HG02870 (cell line): ENCODE measurements at regions not wholly inside any gene's neighbourhood (a gene's known extent, or its start where the extent isn't known, plus 50 kb on each side); places are given as distances from the start of the nearest gene placed in this dataset.

ENCODE experiments used
- ATAC-seq: cut with Tn5 transposase; IDR thresholded peaks from one replicate; pipeline ENCODE4 v1.9.1; 2021; ENCODE audit warnings: mild to moderate bottlenecking, moderate library complexity; ENCODE audit not compliant: unreplicated experiment

DNA sequence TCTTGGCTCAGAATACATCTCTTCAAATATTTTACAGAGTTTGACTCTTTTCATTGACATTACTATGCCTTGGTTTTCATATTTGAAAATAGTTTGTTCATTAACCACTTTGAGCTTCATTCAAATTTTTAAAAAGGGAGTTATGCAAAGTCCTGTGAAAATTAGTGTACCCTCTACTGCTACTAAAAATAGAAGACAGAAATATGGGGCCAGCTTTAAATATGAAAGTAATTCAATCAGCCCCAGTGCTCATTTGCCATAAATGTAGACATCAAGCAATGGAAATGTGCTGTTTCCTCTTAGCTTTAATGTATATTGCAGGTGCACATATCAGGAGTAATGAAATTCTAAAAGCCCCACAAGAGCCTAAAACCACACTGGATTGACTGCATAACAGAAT lies 218.7 kb downstream of the SPATA18 start:
- ATAC-seq: no peak

DNA sequence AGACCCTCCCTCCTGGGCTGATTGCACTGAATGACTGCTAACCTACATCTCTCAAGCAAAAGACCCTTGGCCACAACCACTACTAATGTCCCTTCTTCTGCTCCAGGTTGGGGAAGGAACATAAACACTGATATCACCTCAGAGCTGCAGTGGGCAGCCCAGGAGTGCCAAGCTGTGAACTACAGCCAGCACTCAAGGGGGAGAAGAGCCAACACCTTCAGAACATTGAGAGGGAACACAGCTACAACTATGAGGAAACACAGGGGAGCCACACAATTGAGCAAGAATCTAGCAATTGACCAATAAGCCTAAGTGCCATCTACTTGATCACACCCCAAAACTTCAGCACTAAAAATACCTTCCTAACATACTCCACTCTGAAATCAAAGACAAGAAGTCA lies 222.8 kb downstream of the SPATA18 start:
- ATAC-seq: no peak

DNA sequence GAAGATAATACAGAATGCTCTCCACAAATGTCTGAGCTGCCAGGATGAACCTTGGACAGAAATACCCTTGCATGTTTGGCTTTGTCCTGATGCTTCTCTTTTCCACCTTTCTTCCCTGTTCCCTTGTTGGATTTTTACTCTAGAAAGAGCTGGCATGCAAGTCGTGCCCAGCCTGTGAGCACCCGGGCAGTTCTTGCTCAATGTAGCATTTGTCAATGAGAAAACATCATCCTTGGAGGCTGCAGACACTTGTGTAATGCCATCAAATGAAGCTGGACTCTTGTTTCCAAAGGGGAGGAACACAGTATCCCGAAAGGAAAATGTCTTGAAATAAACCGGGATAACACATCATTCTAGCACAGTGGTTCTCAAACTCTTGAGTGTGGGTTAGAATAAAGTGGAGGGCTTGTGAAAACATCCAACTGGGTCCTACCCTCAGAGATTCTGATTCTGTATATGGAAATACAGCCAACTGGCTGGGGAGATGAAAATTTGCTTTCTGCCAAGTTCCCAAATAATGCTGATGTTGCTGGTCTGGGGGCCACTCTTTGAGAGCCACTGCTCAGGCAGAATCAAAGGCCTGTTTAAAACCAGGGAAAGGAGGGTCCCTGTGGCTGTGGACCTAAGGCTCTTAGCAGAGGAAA lies 237.2 kb downstream of the SPATA18 start:
- no peak for ATAC-seq

DNA sequence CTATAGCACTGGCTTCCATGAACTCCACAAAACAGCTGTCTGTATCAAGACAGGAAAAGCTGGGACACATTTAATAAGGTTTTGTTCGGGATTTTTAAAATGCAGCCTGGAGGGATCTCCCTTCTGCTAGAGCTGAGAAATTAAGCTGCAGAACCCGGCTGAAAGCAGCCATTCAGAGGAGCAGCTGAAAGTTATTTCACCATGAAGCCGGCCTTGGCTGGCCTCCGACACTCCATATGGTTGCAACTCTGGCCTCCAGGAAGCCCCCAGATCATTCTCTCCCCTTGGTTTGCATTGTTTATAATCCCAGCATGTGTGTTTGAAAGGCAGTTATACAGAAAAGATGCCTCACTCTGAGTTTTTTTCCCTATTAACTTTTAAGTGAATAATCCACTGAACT lies 239.4 kb downstream of the SPATA18 start:
- no peak for ATAC-seq

DNA sequence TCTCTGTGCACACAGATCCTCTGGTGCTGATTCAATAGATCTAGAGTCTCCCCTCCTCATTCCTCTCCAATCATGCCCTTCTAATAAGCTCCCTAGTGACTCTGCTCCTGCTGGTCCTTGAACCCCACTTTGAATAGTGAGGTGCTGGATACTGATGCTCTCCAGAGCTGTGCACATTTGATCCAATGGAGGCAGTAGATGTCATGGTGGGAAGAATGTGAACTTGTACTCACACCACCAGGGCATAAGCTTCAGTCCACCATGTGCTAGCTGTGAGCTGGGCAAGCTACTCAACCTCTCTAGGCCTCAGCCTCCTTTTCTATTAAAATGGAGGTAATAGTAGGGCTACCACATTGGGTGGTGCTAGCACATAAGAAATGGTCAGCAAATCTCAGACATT lies 241.1 kb downstream of the SPATA18 start:
- no peak for ATAC-seq

DNA sequence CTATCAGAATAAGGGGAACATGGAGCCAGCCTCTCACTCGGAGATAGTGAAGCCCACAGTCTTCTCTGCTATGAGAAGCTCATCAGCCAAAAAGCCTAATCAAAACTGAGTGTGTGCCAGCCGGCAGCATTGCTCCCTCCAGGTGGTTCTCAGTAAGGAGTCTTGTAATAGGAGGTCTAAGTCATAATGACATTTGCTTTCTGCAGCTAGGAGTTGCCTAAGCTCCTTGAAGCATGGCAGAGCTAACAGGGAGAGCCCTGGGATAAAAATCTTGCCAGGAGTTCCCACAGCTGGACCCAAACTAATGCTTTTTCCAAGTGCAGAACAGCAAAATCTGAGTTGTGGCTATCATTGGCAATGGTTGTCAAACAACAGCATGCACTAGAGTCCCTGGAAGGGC lies 245.2 kb downstream of the SPATA18 start:
- no peak for ATAC-seq

DNA sequence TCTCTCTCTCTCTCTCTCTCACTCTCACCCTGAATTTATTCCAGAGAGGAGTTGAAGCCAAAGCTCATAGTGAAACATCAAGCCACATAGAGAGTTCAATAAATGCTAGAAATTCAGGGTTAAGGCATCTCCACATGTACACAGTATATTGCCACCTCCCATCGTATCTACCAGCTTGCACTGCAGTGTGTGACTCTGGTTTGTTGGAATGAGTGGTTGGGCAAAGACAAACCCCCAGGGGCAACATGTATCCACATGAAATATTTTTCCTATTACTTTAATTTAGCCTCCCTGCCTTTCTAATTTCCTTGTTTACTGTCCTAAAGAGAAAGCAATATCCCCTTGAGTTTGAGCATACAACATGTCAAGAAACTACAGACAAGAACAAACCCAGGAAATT lies 247.3 kb downstream of the SPATA18 start:
- ATAC-seq: no peak

DNA sequence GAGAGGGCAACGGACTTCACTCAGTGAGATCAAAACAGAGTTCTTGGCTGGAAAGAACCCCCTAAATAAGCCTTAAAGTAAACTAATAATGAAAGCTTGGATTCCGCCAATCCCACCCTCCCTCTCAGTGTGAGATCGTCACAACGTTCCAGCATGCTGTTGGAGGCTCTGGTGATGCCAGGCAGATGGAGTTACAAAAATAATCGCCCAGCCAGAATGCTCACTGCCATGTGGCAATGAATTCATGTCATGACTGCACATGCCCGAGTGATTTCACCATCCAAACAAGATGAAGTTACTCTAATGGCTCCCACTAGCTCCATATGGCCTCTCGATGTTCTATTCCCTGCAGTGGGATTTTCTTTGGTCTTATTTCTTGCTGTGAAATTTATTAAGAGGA lies 248.0 kb downstream of the SPATA18 start:
- ATAC-seq: no peak

DNA sequence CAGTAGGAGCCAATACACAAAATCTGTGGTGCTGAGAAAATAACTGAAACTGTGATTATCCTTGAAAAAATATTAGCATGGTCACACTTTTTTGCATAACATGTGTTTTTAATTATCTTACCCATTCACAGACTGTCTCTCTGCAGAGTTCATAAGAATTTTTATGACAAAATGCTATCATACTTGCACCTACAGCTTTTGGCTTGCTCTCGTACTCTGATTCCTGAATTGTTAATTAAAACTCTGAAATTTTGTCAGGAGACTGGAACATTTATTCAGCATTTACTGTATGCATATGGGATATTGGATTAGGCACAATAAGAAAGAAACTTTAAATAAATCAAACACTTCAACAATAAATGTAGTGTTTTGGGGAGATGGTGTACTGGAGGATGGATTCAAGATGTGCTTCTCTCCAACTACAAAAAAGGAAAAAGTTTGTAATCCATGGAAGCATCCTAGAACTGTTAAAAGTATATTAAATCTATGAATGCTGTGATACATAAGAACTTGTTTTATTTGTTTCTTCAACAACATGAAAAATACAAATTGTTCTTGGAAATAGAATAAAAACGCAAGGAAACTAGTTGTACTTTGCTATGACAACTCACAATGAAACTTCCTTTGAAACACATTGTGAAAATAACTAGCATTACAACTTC lies 260.5 kb downstream of the SPATA18 start:
- no peak for ATAC-seq

DNA sequence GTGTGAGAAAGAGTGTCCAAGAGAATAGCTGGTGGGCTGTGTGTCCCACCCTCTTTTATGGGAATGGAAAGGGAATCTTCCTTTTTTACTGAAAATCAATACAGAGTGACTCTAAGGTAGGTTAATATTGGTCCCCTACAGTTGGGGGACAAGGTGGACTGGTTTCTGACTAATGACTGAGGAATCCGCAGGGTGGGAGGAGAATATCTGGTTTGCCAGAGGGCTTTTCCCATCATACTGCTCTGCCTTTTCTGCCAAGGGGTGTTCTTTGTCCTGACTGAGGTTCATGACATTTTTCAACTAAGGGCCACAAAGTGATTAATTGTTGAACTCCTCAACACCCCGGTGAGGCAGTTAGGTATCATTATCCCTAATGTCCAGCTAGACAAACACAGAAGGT lies 261.6 kb downstream of the SPATA18 start:
- ATAC-seq: no peak

DNA sequence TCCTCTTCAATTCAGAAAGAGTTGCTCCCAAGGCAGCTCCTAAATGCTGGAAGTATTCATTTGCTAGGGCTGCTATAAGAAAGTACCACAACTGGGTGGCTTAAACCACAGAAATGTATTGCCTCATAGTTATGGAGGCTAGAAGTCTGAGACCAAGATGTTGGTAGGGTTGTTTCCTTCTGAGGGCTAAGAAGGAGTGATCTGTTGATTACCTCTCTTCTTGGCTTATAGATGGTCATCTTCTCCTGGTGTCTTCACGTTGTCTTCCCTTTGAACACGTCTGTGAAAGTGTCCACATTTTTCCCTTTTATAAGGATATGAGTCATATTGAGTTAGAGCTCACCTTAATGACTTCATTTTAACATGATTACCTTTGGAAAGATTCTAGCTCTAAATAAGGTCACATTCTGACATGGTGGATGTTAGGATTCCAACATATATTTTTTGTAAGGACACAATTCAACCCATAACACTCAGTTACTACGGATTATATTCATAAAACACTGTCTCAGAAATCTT lies 266.3 kb downstream of the SPATA18 start:
- ATAC-seq: no peak

DNA sequence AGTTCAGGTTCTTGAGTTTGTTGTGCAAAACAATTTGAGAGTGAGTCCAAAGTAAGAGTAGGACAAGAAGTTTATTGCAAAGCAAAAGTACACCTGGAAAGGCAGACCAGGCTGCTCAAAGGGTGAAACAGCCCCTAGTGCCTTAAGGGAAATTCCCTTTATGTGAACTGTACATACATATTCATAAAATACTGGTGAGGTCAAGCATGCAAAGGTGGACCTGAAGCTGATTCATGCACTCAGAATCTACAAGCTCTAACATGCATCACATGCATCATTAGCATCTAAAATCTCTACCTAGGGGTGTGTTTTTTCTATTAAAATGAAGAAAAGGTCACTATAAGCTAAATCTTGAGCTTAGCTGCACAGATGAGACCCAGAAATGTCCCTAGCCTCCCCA lies 266.9 kb downstream of the SPATA18 start:
- ATAC-seq: no peak

DNA sequence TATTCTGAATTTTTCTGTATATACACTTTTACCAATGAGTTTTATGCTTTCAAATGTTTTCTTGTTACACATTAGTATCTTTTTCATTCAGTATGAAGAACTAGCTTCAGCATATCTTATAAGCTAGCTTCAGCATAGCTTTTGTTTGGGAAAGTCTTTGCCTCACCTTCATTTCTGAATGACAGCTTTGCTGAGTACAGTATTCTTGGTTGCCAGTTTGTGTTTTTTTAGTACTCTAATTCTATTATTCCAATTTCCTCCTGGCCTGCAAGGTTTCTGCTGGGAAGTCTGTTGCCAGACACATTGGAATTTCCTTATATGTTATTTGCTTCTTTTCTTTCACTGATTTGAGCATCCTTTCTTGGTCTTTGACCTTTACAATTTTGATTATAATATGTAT lies 278.8 kb downstream of the SPATA18 start:
- no peak for ATAC-seq

DNA sequence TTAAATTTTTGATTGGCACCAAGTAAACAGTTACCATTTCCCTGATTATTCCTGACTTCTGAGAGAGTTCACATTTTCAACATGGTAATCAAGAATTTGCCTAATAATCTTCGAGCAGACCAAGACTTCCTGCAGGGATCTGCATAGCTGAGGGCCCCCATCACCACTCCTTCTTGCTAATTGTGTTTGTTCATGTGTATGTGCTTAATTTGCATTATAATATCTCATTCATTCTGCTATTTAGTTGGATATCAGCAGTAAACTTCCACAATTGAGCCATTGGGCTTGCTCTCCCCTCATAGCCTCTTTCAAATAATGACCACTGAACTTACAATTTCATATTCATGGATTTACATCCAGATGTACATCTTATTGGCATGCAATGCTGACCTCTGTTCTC lies 292.5 kb downstream of the SPATA18 start:
- no peak for ATAC-seq

DNA sequence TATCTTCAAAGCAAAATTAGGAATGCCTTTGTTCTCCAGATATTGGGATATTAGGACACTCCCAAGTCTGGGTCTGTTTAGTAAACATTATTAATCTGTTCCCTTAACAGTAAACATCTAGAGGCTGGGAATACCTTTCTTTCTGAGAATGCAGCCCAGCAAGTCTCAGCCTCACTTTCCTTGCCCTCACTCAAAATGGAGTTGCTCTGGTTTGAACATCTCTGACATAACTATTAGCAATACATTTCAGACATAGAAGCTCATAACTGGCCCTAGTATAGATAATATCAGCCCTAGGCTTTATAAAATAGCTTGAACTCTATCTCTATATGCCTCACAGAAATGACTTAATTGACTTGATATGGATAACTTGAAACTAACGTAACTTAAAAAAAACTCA lies 299.8 kb downstream of the SPATA18 start:
- no peak for ATAC-seq

DNA sequence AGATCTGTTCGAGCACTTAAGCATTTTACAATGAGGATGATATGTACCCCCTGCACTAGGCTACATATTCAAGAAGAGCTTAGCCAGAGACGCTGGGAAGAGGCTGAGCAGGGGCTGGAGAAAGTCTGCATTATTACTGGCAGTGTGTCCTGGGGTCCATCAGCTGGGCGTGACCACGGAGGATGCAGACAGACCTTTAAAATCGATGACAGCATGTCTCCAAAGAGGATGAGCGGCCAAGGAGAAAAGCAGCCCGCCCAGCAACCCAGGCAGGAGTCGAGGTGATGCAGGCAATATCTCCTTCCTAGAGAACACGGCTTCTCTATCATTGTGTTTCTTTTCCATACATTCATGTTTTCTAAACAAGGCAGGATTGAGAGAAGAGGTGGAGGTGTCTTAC lies 300.7 kb downstream of the USP46 start:
- no peak for ATAC-seq

DNA sequence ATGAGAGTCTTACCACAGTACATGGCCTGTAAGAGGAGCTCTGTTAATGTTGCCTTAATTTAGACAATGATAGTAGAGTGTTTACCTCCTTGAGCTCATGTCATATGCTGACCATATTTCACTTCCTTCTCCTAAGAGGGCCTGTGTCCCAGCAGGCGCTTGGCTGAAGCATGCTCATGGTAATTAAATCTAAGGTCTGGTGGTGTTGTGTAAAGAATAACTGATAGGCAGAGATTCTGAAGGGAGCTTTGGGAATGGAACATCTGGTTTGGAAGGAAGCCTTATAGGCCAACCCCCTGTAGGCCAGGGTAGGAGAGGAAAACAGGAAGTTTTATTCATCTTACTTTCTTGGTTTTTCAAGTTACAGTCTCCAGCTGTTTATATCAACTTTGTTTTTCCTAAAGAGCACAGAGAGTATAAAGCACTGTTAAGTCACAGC lies 300.2 kb downstream of the USP46 start:
- no peak for ATAC-seq

DNA sequence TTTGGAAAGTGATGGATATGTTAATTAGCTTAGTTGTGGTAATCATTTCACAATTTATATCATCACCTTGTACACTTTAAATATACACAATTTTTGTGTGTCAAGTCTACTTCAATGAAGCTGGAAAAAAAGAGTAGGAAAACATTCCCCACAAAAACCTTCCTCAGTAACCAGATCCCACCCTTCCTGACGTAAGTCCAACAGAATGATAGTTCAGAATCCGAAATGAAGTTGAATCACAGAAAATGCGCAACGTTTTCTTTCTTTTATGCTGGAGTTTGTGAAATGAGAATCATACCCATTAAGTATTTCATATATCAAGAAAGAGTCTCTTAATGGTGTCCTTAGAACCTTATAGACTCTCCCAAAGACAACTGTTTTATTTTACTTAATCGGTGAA lies 292.9 kb downstream of the USP46 start:
- ATAC-seq: no peak

DNA sequence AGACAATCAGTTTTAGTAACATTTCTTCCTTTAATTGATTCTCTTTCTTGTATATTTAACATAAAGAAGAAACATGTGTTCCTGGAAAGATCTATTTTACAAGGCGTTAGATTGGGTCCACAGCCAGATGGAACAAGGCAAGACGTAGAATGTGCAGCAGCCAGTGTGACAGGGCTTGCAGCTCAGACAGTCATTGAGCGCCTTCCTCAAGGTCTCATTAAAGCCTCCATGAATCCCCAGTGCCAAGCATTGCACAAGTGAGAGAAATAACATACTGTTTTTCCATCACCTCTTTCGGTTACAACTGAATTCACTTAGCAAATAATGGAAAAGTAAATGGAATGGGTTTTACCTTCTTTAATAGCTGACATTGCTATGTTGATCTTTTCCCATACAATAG lies 292.5 kb downstream of the USP46 start:
- no peak for ATAC-seq

DNA sequence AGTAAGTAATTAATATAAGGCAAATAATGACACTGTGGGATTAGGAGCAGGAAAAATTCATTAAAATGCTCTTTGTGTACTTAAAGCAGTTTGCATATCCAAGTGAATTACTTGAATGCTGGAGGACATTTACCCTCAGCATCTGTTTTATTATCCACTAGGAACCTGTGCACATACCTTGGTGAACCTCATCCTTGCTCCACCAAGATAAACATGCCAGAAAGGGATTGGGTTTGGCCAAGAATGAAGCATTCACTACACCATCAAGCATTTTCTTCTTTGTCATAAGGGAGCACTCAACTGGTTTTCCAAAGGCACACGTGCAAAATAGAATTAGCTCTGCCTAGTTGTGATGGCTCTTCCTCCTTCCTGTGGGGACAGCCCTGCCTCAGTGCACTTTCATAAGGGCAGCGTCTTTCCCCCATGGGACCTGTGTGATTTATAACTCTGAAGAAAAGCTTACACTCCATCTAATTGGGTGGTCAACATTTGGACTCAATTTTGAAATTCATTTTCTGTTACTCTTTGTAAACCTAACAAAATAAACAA lies 291.7 kb downstream of the USP46 start:
- ATAC-seq: no peak

DNA sequence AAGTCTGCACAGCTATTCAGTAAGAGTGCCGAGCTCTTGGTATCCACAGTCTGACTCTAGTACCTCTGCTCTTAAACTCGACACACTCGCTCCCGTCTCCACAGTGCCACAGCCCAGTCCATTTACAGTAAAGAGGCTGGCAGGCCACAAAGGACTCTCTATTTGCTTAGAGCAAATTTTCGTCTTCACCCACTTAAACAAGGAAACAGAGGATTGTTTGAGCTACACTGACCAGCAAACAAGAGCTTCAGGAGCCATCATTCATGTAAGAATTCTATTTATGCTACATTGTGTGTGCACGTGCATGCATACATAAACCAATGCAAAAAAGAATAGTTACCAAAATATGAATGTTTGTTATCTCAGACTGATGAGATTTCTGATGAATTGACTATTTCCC lies 290.2 kb downstream of the USP46 start:
- no peak for ATAC-seq

DNA sequence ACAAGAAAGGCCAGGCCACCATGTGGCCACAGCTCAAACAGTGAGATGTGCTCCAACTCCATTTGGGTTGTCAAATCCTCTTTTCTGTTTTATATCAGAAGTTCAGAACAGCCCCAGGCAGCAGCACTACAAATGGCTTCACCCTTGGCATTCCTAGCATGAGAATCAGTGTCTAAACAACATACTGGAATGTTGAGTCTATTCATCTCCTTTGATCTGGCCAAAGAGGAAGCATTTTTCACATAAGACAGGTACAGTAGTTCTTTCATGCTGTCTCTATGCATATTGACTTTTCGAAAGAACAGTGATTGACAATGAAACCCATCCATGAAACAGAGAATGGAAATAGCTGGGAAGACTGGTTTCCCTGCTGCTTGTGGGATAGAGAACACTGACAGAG lies 289.5 kb downstream of the USP46 start:
- no peak for ATAC-seq
